ENCODE measurements at regions not wholly inside any gene's neighbourhood (a gene's known extent, or its start where the extent isn't known, plus 50 kb on each side); places are given as distances from the start of the nearest gene placed in this dataset.

- DNase-seq: no peak
Measured at GRCh38 chr2:23124214-23124750, 260.7 kb upstream of the KLHL29 start.

DNA sequence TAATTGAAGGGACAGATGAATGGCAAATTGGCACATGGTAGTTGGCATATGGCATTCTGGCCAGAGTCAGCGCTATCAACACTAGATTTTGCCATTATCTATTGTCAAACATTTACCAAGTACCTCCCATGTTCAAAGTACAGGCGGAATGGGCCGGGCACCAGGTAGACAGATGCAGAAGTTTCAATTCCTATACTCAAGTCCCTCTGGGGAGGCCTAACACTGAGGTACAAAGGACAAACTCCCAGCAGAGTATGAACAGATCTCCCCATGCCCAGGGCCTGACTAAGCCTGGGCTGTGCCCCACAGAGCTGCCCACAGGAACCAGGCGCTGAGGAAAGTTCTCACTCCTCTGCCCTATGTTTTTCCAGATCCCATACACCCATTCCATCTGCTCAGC is 257.5 kb upstream of the KLHL29 start:
- no peak for DNase-seq

- DNase-seq: no peak
Measured at GRCh38 chr2:23128684-23129292, 256.2 kb upstream of the KLHL29 start.

DNA sequence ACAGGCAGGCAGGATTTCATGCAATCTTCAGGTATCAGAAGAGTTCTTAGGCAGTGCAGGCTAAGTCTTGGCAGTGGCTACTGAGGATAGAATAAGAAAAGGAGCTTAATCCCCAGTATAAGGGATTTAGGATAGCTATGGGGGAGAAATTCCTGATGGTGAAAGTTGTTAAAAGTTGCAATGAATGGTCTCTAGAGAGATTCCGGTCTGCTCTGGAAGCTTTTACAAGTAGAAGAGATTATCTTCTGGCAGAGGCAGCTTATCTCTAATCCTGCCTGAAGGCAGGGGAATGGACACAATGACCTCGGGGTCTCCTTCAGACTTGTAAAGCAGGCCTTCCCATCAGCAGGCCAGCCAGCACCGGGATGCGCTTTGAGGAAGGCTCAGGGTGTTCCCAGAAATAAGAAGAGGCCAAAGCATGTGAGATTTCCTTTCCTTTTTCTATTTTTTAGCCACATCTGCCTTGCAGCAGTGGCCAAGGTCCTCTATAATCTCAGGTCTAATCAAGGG is 253.9 kb upstream of the KLHL29 start:
- no peak for DNase-seq

GRCh38 chr2:23132000-23132399 is 253.0 kb upstream of the KLHL29 start:
- no peak for DNase-seq

GRCh38 chr2:23132823-23133595 is 252.0 kb upstream of the KLHL29 start:
- DNase-seq: no peak

- no peak for DNase-seq
Measured at GRCh38 chr2:23134726-23135125, 250.3 kb upstream of the KLHL29 start.

- DNase-seq: no peak
Measured at GRCh38 chr2:23135481-23136100, 249.4 kb upstream of the KLHL29 start.

- DNase-seq: no peak
Measured at GRCh38 chr2:23137166-23137565, 247.8 kb upstream of the KLHL29 start.

DNA sequence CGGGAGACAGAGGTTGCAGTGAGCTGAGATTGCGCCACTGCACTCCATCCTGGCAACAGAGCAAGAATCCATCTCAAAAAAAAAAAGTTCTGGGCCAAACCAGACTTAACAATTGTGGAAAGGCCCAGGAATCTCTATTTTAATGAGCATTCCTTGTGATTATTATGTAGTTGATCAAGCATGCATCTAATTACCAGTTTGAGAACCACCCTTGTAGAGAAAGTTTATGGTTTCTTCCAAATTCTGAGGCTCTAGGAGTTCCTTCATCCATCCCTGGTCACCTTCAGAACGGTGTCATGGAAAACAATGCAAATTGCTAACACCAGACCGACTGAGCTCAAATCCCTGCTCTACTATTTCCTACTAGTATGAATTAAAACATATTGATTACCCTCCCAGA is 246.3 kb upstream of the KLHL29 start:
- DNase-seq: no peak

DNA sequence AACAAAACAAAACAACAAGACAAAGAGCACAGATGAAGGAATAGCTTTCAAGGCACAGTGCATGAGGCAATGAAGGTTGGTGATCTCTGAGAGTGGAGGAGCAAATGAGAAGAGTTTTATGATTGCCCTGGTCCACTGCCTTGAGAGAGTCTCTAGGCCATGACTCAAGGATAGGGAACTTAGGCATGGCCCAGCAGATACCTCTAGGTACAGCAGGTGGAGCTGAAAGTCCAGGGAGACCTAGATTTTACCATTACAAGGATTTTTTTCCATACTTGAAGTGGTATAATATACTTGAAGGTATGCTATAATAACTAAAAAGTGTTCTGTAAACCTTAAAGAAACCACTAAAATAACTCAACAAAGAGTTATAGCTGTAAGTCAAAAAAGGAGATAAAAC is 239.5 kb upstream of the KLHL29 start:
- no peak for DNase-seq

GRCh38 chr2:23146011-23146410 is 239.0 kb upstream of the KLHL29 start:
- DNase-seq: no peak

DNA sequence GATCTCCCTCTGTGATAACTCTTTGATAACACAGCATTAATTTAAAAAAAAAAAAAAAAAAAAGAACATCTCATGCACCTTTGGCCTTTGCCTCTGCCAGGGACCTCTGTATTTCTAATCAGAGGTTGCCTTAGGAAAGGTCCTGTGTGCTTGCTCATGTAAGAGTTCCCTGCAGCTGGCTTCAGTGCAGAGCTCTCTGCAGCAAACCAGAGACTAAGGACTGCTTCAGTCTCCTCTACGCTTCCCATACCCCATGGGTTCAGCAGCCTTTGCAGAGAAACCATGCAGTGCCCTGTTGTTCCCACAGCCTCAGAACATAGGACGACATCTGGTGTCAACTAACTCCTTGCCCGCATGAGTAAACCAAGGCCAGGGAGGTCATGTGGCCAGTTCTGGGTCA is 236.6 kb upstream of the KLHL29 start:
- no peak for DNase-seq

- no peak for DNase-seq
Measured at GRCh38 chr2:23149777-23150176, 235.2 kb upstream of the KLHL29 start.

- no peak for DNase-seq
Measured at GRCh38 chr2:23153484-23153883, 231.5 kb upstream of the KLHL29 start.

DNA sequence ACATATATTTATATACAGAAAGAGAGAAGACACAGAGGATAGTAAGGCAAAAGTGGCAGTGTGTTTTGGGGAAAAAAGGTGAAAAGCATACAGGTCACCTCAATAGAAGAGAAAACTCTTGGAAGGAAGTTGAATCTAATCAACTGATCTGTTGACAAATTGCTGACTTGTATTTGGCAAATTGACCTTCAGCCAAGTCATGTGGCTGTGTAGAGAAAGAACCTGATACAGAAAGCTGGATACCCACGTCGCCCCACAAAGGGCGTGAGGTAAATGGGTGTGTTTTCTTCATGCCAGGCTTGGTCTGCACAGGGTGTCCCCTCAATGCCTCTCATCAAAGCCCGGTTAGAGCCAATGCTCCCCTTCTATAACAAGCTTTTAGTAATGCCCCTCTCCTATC is 230.0 kb upstream of the KLHL29 start:
- no peak for DNase-seq

GRCh38 chr2:23157812-23158211 is 227.2 kb upstream of the KLHL29 start:
- DNase-seq: no peak

- no peak for DNase-seq
Measured at GRCh38 chr2:23158306-23158705, 226.7 kb upstream of the KLHL29 start.

DNA sequence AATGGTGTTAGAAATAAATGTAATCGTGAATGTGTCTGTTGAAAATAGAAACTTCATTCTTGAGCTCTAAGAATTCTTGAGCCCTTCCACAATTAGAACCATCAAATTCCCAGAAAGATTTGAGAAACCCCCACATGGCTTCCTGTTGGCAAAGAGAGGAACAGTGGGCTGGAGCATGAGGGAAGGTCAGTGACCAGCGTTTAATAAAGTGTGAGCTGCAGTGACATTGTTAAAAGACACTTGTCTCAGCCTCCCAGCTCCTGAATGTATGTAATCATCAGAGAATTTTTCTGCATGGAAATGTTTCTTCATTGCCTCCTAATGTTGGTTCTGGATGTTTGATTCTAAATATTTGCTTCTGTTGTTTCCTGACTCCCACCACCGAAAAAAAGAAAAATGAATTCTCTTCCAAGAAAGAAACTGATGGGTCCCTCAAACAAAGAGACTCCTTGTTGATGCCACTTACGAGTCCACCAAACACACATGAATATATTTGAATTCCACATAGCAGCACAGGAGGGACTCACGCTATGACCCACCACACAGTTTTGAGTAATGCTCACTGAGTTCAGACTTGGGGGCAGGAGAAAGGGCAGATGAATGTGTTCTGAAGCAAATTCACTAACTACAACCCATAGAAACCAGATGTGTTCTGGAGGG is 225.1 kb upstream of the KLHL29 start:
- no peak for DNase-seq

DNA sequence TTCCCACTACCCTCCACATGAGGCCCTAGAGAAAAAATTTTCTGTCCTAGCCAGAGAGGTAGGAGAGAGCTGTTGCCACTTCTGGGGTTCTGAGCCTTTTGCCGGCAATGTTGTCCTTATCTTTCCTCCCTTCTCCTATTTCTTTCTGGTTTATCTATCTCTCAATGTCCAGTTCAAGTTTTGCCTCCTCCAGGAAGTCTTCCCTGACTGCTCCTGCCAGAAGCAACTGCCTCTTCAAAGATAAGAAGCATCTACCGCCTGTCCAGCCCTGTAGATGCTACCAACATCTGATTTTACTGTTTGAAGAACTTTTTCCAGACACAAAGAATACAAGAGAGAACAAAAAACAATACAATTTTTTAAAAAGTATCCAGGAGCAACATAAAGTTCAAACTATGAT is 220.8 kb upstream of the KLHL29 start:
- DNase-seq: no peak

- no peak for DNase-seq
Measured at GRCh38 chr2:23169896-23170295, 215.1 kb upstream of the KLHL29 start.

DNA sequence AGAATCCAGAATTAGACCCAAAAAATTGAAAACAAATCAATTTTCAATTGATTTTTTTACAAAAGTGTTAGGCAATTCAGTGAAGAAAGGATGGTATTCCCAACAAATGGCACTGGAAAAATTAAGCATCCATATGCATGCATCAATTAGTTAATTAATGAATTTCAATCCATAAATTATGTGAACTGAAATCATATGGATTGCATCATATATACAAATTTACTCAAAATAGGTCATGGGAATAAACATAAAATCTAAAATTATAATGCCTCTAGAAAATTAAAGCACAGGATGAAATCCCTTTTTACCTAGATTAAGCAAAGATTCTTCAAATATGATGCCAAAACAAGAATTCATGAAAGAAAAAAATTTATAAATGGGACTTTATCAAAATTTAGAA is 213.9 kb upstream of the KLHL29 start:
- DNase-seq: no peak

DNA sequence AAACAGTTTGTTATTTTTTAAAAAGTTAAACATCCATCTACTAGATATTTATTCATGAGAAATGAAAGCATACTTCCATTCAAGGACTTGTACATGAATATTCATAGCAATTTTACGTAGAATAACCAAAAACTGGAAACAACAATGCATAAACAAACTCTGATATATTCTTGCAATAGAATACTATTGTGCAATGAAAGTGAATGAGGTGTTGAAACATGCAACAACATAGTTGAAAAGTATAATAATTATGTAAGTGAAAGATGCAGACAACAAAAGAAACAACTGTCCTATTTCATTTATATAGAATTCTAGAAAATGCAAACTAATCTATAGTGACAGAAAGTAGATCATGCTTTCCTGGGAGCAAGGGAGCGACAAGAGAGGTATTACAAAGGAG is 206.6 kb upstream of the KLHL29 start:
- DNase-seq: no peak
